OCI-LY1 (cell line): ENCODE measurements at regions not wholly inside any gene's neighbourhood (a gene's known extent, or its start where the extent isn't known, plus 50 kb on each side); places are given as distances from the start of the nearest gene placed in this dataset.

Experiments
- EZH2 ChIP-seq: fragments of 200-600 bp; sonication (generic), shearing (Covaris generic); IDR thresholded peaks from 2 replicates; pipeline ENCODE4 v1.8.0; 2017; ENCODE audit warnings: borderline replicate concordance, mixed run types, mild to moderate bottlenecking, antibody characterized with exemption, low read length, moderate library complexity, mixed read lengths
- TF ChIP-seq, protein P1 (sequence below): fragments of 200-600 bp; sonication (generic), shearing (Covaris generic); IDR thresholded peaks from 2 replicates; pipeline ENCODE4 v1.5.1; 2017; ENCODE audit warnings: mild to moderate bottlenecking, antibody characterized with exemption, low read length, moderate library complexity, mixed read lengths

DNA sequence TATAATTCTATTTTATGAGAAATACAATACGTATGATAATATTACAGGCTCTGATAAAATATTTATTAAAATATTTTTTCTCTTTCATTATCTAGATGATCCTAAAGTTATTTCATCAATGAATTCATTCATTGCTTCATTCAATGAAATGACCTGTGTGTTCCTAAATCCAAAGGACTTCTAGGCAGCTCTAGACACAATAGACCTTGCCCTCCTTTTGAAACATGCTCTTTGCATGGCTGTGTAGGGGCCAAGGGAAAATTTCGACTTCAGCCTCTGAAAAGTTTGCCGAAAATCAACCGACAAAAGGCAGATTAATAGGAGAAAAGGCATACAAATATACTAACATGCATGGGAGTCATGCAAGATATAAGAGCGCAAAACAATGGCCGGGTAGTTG is 402.0 kb downstream of the ELAVL2 start:
- TF ChIP-seq, protein P1, sequence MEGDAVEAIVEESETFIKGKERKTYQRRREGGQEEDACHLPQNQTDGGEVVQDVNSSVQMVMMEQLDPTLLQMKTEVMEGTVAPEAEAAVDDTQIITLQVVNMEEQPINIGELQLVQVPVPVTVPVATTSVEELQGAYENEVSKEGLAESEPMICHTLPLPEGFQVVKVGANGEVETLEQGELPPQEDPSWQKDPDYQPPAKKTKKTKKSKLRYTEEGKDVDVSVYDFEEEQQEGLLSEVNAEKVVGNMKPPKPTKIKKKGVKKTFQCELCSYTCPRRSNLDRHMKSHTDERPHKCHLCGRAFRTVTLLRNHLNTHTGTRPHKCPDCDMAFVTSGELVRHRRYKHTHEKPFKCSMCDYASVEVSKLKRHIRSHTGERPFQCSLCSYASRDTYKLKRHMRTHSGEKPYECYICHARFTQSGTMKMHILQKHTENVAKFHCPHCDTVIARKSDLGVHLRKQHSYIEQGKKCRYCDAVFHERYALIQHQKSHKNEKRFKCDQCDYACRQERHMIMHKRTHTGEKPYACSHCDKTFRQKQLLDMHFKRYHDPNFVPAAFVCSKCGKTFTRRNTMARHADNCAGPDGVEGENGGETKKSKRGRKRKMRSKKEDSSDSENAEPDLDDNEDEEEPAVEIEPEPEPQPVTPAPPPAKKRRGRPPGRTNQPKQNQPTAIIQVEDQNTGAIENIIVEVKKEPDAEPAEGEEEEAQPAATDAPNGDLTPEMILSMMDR: no peak
- no peak for TF ChIP-seq EZH2
